Brain microvascular endothelial cell (primary cell): ENCODE measurements at regions not wholly inside any gene's neighbourhood (a gene's known extent, or its start where the extent isn't known, plus 50 kb on each side); places are given as distances from the start of the nearest gene placed in this dataset.

ENCODE experiments used
- DNase-seq: peaks from one replicate; pipeline ENCODE4 v3.0.0-alpha.2; 2020
- H3K27ac ChIP-seq: fragments of 250-450 bp; sonication (Bioruptor Pico); 2 replicates; pipeline ENCODE4 v1.5.1; 2020; ENCODE audit warnings: mild to moderate bottlenecking, moderate library complexity
- H3K27me3 ChIP-seq: fragments of 250-450 bp; sonication (Bioruptor Pico); replicated peaks from 2 replicates; pipeline ENCODE4 v1.5.1; 2020; ENCODE audit warnings: mild to moderate bottlenecking
- H3K36me3 ChIP-seq: fragments of 250-450 bp; sonication (Bioruptor Pico); replicated peaks from 2 replicates; pipeline ENCODE4 v1.5.1; 2020; ENCODE audit warnings: mild to moderate bottlenecking
- H3K4me3 ChIP-seq: 2 replicates; pipeline ENCODE4 v1.5.1; 2011; ENCODE audit warnings: low read depth, mild to moderate bottlenecking, control low read depth, low read length, moderate library complexity
- CTCF ChIP-seq: IDR thresholded peaks from 2 replicates; pipeline ENCODE4 v1.5.1; 2011; ENCODE audit warnings: low read depth, mild to moderate bottlenecking, moderate library complexity, low read length, control low read depth, inconsistent platforms; ENCODE audit errors: missing control alignments
- in situ Hi-C: cut with HindIII; loops from 2 replicates; pipeline ENCODE4 v1.10.0; 2017; ENCODE audit warnings: low sequenced_read_pairs, low pct_ligation_motif_present

- DNase-seq = no peak
- Histone ChIP-seq H3K4me3 (no peak overlapping the region), H3K27ac (no peak overlapping the region), H3K27me3 (no peaks in the 10 kb centered on the region), H3K36me3 (no peaks in the 10 kb centered on the region)
- in situ Hi-C loops = no loop called here
- TF ChIP-seq CTCF = no peak
Measured at GRCh38 chr11:95344932-95345642, 114.1 kb upstream of the SESN3 start.

- no peak for DNase-seq
- TF ChIP-seq CTCF = no peak
- Histone ChIP-seq H3K36me3 (no peaks in the 10 kb centered on the region), H3K27ac (no peak overlapping the region), H3K27me3 (no peaks in the 10 kb centered on the region), H3K4me3 (no peak overlapping the region)
- in situ Hi-C loops = no loop called here
Measured at GRCh38 chr11:95341221-95341620, 110.2 kb upstream of the SESN3 start.

- Histone ChIP-seq H3K4me3 (no peak overlapping the region), H3K36me3 (no peaks in the 10 kb centered on the region), H3K27me3 (no peaks in the 10 kb centered on the region), H3K27ac (no peak overlapping the region)
- in situ Hi-C loops = no loop called here
- TF ChIP-seq CTCF = no peak
- no peak for DNase-seq
Measured at GRCh38 chr11:95339086-95339901, 108.3 kb upstream of the SESN3 start.

GRCh38 chr11:95338430-95338991 lies 107.5 kb upstream of the SESN3 start:
- in situ Hi-C loops = no loop called here
- Histone ChIP-seq H3K36me3 (no peaks in the 10 kb centered on the region), H3K27ac (no peak overlapping the region), H3K27me3 (no peaks in the 10 kb centered on the region), H3K4me3 (no peak overlapping the region)
- TF ChIP-seq CTCF = no peak
- DNase-seq = no peak

- Histone ChIP-seq H3K27ac (no peak overlapping the region), H3K4me3 (no peak overlapping the region), H3K36me3 (no peaks in the 10 kb centered on the region), H3K27me3 (no peaks in the 10 kb centered on the region)
- TF ChIP-seq CTCF = no peak
- no peak for DNase-seq
- in situ Hi-C loops = no loop called here
Measured at GRCh38 chr11:95337972-95338429, 107.0 kb upstream of the SESN3 start.
